GM13976 (cell line): ENCODE measurements at regions not wholly inside any gene's neighbourhood (a gene's known extent, or its start where the extent isn't known, plus 50 kb on each side); places are given as distances from the start of the nearest gene placed in this dataset.

Source experiments
- DNase-seq: peaks from one replicate; pipeline ENCODE4 v3.0.0; 2012; ENCODE audit warnings: low spot score
- CTCF ChIP-seq: IDR thresholded peaks from 2 replicates; pipeline ENCODE4 v1.5.1; 2012; ENCODE audit warnings: borderline replicate concordance, mild to moderate bottlenecking; ENCODE audit not compliant: insufficient read depth; ENCODE audit errors: extremely low read depth, missing control alignments, control extremely low read depth
- in situ Hi-C: fragments of 300-500 bp; cut with MboI; formaldehyde crosslinking; loops from one replicate; pipeline ENCODE4 v1.12.0; 2022; ENCODE audit warnings: low sequenced_read_pairs, mixed read lengths, inconsistent platforms; ENCODE audit not compliant: unreplicated experiment

GRCh38 chr9:115207003-115207836 lies 89.3 kb upstream of the TNC start:
- no peak for TF ChIP-seq CTCF
- in situ Hi-C loops: loop anchor here (10.0 kb wide), 1 partner anchor 172 kb away; no protein-coding TSS in a partner anchor
- no peak for DNase-seq

- TF ChIP-seq CTCF: no peak
- in situ Hi-C loops: loop anchor here (10.0 kb wide), 1 partner anchor 174 kb away; no protein-coding TSS in a partner anchor
- no peak for DNase-seq
These were observed 90.5 kb upstream of the TNC start for GRCh38 chr9:115208501-115208900.

- no peak for DNase-seq
- in situ Hi-C loops: loop anchor here (10.0 kb wide), 1 partner anchor 175 kb away; no protein-coding TSS in a partner anchor
- TF ChIP-seq CTCF: no peak
These were observed 91.8 kb upstream of the TNC start for GRCh38 chr9:115209601-115210306.

- no peak for TF ChIP-seq CTCF
- no peak for DNase-seq
- in situ Hi-C loops: no loop called here
These were observed 92.7 kb upstream of the TNC start for GRCh38 chr9:115210699-115211098.

GRCh38 chr9:115211413-115212124 lies 93.6 kb upstream of the TNC start:
- no peak for TF ChIP-seq CTCF
- in situ Hi-C loops: no loop called here
- no peak for DNase-seq

GRCh38 chr9:115212125-115212605 lies 94.2 kb upstream of the TNC start:
- TF ChIP-seq CTCF: no peak
- no peak for DNase-seq
- in situ Hi-C loops: no loop called here
